Stimulated activated naive CD8-positive, alpha-beta T cell treated with anti-CD3 and anti-CD28 coated beads, Interleukin-15, Interleukin-2, amounts not matched to agents 100 ng/mL and 50 ng/mL, for 24 hours (primary cell): ENCODE measurements at regions not wholly inside any gene's neighbourhood (a gene's known extent, or its start where the extent isn't known, plus 50 kb on each side); places are given as distances from the start of the nearest gene placed in this dataset.

ENCODE experiments used
- H3K27ac Mint-ChIP-seq: one replicate; pipeline ENCODE4 v1.8.0; 2021; ENCODE audit warnings: mild to moderate bottlenecking, mixed read lengths
- H3K27me3 Mint-ChIP-seq: one replicate; pipeline ENCODE4 v1.8.0; 2021; ENCODE audit warnings: mixed read lengths
- H3K36me3 Mint-ChIP-seq: one replicate; pipeline ENCODE4 v1.8.0; 2021; ENCODE audit warnings: low read depth, mixed read lengths
- H3K4me1 Mint-ChIP-seq: one replicate; pipeline ENCODE4 v1.8.0; 2021; ENCODE audit warnings: low read depth, mixed read lengths
- H3K4me3 Mint-ChIP-seq: one replicate; pipeline ENCODE4 v1.8.0; 2021; ENCODE audit warnings: mild to moderate bottlenecking, mixed read lengths
- H3K9me3 Mint-ChIP-seq: one replicate; pipeline ENCODE4 v1.8.0; 2021; ENCODE audit warnings: mixed read lengths

GRCh38 chr7:96418581-96418980 is 96.7 kb upstream of the SLC25A13 start:
- Mint-ChIP-seq H3K27me3 (peaks cover 4% of the 10 kb centered on the region), H3K36me3 (no peaks in the 10 kb centered on the region), H3K9me3 (no peaks in the 10 kb centered on the region), H3K27ac (no peak overlapping the region), H3K4me3 (no peak overlapping the region), H3K4me1 (no peaks in the 10 kb centered on the region)

- Mint-ChIP-seq H3K4me1 (no peaks in the 10 kb centered on the region), H3K4me3 (no peak overlapping the region), H3K9me3 (no peaks in the 10 kb centered on the region), H3K27ac (no peak overlapping the region), H3K27me3 (peaks cover 4% of the 10 kb centered on the region), H3K36me3 (no peaks in the 10 kb centered on the region)
Measured at GRCh38 chr7:96417784-96418183, 95.9 kb upstream of the SLC25A13 start.

DNA sequence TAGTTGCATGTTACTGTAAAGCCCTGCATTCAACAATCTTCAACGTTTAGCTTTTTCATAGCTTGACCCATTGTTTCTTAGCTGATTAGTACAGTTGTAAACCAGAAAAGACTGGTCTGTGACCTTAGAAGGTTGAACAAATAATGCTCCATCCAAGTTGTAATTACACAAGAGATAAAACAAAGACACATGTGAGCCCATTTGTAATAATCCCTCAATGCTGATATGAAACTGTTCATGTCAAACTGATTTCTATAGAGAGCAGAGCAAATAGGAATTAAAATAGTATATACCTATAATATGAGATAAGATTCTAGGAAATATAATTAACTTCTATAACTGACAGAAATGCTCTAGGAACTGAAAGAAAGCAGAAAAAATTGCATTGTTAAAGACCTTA is 94.7 kb upstream of the SLC25A13 start:
- Mint-ChIP-seq H3K4me3 (no peak overlapping the region), H3K9me3 (no peaks in the 10 kb centered on the region), H3K36me3 (no peaks in the 10 kb centered on the region), H3K27me3 (peaks cover 4% of the 10 kb centered on the region), H3K4me1 (no peaks in the 10 kb centered on the region), H3K27ac (no peak overlapping the region)

- no peaks in the 10 kb centered on the region for H3K9me3 Mint-ChIP-seq
- no peak overlapping the region for H3K4me3 Mint-ChIP-seq
- H3K36me3 Mint-ChIP-seq: no peaks in the 10 kb centered on the region
- H3K4me1 Mint-ChIP-seq: no peaks in the 10 kb centered on the region
- peaks cover 4% of the 10 kb centered on the region for H3K27me3 Mint-ChIP-seq
- H3K27ac Mint-ChIP-seq: no peak overlapping the region
Measured at GRCh38 chr7:96416116-96416515, 94.2 kb upstream of the SLC25A13 start.

GRCh38 chr7:96415293-96415940 is 93.5 kb upstream of the SLC25A13 start:
- Mint-ChIP-seq H3K9me3 (no peaks in the 10 kb centered on the region), H3K4me3 (no peak overlapping the region), H3K27ac (no peak overlapping the region), H3K4me1 (no peaks in the 10 kb centered on the region), H3K27me3 (peaks cover 4% of the 10 kb centered on the region), H3K36me3 (no peaks in the 10 kb centered on the region)

GRCh38 chr7:96414931-96415292 is 93.0 kb upstream of the SLC25A13 start:
- Mint-ChIP-seq H3K4me3 (no peak overlapping the region), H3K27ac (no peak overlapping the region), H3K27me3 (peaks cover 4% of the 10 kb centered on the region), H3K36me3 (no peaks in the 10 kb centered on the region), H3K4me1 (no peaks in the 10 kb centered on the region), H3K9me3 (no peaks in the 10 kb centered on the region)

- peaks cover 4% of the 10 kb centered on the region for H3K27me3 Mint-ChIP-seq
- H3K4me1 Mint-ChIP-seq: no peaks in the 10 kb centered on the region
- no peak overlapping the region for H3K4me3 Mint-ChIP-seq
- no peaks in the 10 kb centered on the region for H3K36me3 Mint-ChIP-seq
- H3K9me3 Mint-ChIP-seq: no peaks in the 10 kb centered on the region
- no peak overlapping the region for H3K27ac Mint-ChIP-seq
Measured at GRCh38 chr7:96410126-96410839, 88.4 kb upstream of the SLC25A13 start.

GRCh38 chr7:96408881-96409280 is 87.0 kb upstream of the SLC25A13 start:
- Mint-ChIP-seq H3K27me3 (peaks cover 10% of the 10 kb centered on the region), H3K4me3 (no peak overlapping the region), H3K4me1 (no peaks in the 10 kb centered on the region), H3K36me3 (no peaks in the 10 kb centered on the region), H3K27ac (no peak overlapping the region), H3K9me3 (no peaks in the 10 kb centered on the region)

DNA sequence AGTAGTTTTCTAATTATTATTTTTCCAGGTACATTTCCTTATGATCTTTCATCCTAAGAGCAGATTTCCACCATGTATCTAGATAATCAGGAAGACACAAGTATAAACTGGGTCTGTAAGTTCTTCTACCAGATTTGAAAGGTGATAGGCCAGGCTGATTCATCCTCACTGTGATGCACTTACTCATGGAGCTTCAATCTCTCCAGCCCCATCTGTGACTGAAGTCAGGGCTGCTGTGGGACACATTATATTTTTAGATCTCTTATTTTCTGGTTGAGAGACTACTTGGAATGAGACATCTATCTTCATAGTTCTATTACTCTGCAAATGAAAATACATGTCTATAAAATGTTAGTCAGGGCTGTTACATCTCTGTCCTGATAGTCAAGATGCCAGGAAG is 85.5 kb upstream of the SLC25A13 start:
- Mint-ChIP-seq H3K27me3 (peaks cover 10% of the 10 kb centered on the region), H3K36me3 (no peaks in the 10 kb centered on the region), H3K4me3 (no peak overlapping the region), H3K27ac (no peak overlapping the region), H3K9me3 (no peaks in the 10 kb centered on the region), H3K4me1 (no peaks in the 10 kb centered on the region)

DNA sequence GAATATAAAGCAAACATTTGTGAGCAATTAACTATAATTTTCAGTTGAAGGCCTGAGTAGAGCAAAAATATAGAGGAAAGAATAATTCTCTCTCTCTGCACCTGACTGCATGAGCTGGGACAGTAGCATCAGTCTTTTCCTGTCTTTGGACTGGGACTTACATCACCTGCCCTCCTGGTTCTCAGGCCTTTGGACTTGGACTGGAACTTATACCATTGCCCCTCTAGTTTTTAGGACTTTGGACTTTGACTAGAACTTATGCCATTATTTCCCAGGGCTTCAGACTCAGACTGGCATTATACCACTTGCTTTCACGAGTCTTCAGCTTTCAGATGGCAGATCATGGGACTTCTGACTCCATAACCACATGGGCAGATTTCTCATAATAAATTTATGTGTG is 81.0 kb upstream of the SLC25A13 start:
- Mint-ChIP-seq H3K36me3 (no peaks in the 10 kb centered on the region), H3K4me1 (no peaks in the 10 kb centered on the region), H3K27ac (no peak overlapping the region), H3K27me3 (peaks cover 13% of the 10 kb centered on the region), H3K9me3 (no peaks in the 10 kb centered on the region), H3K4me3 (no peak overlapping the region)

DNA sequence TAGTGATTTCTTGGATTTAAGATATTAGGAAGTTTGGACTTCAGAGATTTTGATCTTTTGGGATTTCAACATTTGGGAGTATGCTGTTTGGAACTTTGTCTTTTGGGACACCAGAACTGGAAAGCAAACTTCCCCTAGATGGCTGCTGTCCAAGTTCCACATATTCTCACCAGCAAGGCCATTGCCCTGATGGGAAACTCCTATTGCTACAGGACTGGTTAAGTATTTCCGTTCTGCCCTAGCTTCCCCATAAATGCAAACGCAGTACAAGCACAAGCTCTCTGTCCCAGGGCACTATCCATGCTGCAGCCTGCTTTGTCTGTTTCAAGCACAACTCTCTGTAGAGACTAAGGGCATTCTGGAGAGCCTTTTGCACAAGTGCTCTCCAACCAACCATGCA is 79.3 kb upstream of the SLC25A13 start:
- H3K36me3 Mint-ChIP-seq: no peaks in the 10 kb centered on the region
- H3K27ac Mint-ChIP-seq: no peak overlapping the region
- H3K9me3 Mint-ChIP-seq: no peaks in the 10 kb centered on the region
- no peak overlapping the region for H3K4me3 Mint-ChIP-seq
- peaks cover 13% of the 10 kb centered on the region for H3K27me3 Mint-ChIP-seq
- H3K4me1 Mint-ChIP-seq: no peaks in the 10 kb centered on the region

- no peak overlapping the region for H3K4me3 Mint-ChIP-seq
- H3K27ac Mint-ChIP-seq: no peak overlapping the region
- peaks cover 13% of the 10 kb centered on the region for H3K27me3 Mint-ChIP-seq
- H3K4me1 Mint-ChIP-seq: no peaks in the 10 kb centered on the region
- no peaks in the 10 kb centered on the region for H3K36me3 Mint-ChIP-seq
- H3K9me3 Mint-ChIP-seq: no peaks in the 10 kb centered on the region
Measured at GRCh38 chr7:96400518-96400917, 78.6 kb upstream of the SLC25A13 start.

DNA sequence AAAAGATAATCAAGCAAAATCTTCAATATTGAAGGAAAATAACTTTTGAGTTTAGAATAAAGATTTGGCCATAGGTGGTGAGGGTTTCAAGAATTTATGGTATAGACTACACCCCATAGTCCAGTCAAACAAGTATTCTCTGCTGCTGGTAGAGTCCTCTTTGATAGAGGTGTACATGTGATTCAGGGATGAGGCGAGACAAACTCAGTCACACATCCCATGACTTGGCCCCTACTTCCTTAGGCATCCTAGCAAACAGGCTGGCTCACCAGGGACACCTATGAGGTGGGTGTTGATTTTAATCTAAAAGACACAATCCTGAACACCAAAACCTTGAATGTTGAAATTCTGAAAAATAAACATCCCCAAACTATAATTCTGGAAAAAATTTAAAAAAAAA is 78.1 kb upstream of the SLC25A13 start:
- H3K27ac Mint-ChIP-seq: no peak overlapping the region
- H3K9me3 Mint-ChIP-seq: peaks cover 4% of the 10 kb centered on the region
- H3K4me3 Mint-ChIP-seq: no peak overlapping the region
- H3K36me3 Mint-ChIP-seq: no peaks in the 10 kb centered on the region
- no peaks in the 10 kb centered on the region for H3K4me1 Mint-ChIP-seq
- peaks cover 13% of the 10 kb centered on the region for H3K27me3 Mint-ChIP-seq

DNA sequence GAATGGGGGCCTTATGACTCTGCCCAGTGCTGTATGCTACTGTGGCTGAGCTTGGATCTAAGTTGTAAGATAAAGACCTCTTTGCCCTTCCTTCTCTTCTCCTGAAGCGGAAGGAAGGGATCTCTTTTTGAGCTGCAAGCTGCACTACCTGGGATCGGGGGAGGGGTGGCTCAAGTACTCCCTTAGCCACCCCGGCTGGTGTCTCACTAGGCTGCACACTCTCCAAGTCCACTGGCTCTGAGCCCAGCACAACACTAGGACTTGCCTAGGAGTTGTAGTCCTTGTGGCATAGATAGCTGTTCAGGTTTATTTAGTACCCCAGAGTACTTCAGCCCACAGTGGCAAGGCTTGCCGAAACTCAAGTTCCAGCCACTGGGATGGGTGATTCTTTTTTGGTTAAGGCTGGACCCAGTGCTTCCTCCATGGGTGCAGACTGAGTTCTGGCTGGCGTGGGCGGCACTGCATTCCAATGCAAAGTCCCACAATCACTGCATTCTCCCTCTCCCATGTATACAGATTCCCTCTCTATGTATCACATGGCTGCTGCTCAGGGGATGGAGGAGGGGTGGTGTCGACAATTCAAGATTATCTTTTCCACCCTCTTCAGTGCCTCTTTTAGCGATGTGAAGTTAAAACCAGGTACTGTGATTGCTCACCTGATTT is 76.2 kb upstream of the SLC25A13 start:
- Mint-ChIP-seq H3K9me3 (peaks cover 10% of the 10 kb centered on the region), H3K4me3 (no peak overlapping the region), H3K36me3 (no peaks in the 10 kb centered on the region), H3K27ac (no peak overlapping the region), H3K4me1 (no peaks in the 10 kb centered on the region), H3K27me3 (peaks cover 10% of the 10 kb centered on the region)

- H3K36me3 Mint-ChIP-seq: no peaks in the 10 kb centered on the region
- no peak overlapping the region for H3K27ac Mint-ChIP-seq
- no peak overlapping the region for H3K4me3 Mint-ChIP-seq
- H3K27me3 Mint-ChIP-seq: peaks cover 9% of the 10 kb centered on the region
- no peaks in the 10 kb centered on the region for H3K4me1 Mint-ChIP-seq
- H3K9me3 Mint-ChIP-seq: no peaks in the 10 kb centered on the region
Measured at GRCh38 chr7:96388620-96389383, 66.9 kb upstream of the SLC25A13 start.
